GM12872 (cell line): ENCODE measurements at regions not wholly inside any gene's neighbourhood (a gene's known extent, or its start where the extent isn't known, plus 50 kb on each side); places are given as distances from the start of the nearest gene placed in this dataset.
A peak's percentile ranks its signal among the peaks of the same experiment; 100 is the strongest.

Source experiments
- TF ChIP-seq, protein P1 (sequence below): IDR thresholded peaks from 3 replicates; pipeline ENCODE4 v1.5.1; 2011; ENCODE audit warnings: low read depth, mild to moderate bottlenecking, low read length, moderate library complexity; ENCODE audit not compliant: insufficient read depth

DNA sequence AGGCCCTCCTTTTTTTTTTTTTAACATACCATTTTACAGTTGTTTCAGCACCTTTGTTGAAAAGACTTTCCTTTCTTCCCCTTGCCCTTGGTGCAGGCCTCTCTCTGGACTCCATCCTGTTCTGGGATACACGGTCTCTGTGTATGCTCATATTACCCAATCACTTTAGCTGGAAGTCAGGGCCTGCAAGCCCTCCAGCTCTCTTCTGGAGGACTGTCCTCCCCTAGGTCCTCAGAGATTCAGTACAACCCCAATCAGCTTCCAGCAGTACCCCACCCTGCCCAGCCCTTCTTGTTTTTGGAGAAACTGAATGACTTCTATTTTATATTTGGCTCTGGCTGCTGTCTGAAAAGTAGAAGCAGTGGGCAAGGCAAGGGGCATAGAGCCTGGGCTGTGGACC lies 270.8 kb downstream of the KLF13 start:
- TF ChIP-seq, protein P1, sequence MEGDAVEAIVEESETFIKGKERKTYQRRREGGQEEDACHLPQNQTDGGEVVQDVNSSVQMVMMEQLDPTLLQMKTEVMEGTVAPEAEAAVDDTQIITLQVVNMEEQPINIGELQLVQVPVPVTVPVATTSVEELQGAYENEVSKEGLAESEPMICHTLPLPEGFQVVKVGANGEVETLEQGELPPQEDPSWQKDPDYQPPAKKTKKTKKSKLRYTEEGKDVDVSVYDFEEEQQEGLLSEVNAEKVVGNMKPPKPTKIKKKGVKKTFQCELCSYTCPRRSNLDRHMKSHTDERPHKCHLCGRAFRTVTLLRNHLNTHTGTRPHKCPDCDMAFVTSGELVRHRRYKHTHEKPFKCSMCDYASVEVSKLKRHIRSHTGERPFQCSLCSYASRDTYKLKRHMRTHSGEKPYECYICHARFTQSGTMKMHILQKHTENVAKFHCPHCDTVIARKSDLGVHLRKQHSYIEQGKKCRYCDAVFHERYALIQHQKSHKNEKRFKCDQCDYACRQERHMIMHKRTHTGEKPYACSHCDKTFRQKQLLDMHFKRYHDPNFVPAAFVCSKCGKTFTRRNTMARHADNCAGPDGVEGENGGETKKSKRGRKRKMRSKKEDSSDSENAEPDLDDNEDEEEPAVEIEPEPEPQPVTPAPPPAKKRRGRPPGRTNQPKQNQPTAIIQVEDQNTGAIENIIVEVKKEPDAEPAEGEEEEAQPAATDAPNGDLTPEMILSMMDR = no peak

DNA sequence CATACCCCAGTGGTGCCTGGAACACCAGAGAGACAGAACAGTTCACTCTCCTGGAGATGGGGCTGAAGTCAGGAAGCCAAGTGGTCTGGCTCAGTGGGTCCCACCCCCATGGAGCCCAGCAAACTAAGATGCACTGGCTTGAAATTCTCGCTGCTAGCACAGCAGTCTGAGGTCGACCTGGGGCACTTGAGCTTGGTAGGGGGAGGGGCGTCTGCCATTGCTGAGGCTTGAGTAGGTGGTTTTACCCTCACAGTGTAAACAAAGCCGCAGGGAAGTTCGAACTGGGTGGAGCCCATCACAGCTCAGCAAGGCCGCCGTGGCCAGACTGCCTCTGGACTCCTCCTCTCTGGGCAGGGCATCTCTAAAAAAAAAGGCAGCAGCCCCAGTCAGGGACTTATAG lies 272.0 kb downstream of the KLF13 start:
- TF ChIP-seq, protein P1 = no peak

DNA sequence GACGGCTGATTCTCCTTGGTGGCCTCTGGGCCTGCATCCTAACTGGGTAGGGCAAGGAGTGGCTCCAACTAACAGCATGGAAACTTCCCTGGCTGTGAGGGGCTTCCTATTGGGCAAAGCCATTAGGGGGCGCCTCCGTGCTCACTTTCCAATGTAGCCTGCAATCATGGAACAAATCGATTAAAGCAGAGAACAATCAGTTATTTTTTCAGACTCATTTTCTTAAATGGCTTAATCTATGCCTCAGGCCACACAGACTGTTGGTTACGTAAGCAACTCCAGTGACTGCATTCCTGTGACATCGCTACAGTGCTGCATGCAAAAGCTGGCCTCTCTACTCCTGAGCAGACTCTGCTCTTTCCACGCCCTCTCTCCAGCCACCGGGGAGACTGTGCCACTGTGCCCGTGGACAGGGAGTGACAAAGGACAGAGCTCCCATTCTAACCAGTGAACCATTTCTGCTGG lies 278.9 kb downstream of the KLF13 start:
- TF ChIP-seq, protein P1 = peak; percentile 39; the same call in 1 of the 3 replicates

DNA sequence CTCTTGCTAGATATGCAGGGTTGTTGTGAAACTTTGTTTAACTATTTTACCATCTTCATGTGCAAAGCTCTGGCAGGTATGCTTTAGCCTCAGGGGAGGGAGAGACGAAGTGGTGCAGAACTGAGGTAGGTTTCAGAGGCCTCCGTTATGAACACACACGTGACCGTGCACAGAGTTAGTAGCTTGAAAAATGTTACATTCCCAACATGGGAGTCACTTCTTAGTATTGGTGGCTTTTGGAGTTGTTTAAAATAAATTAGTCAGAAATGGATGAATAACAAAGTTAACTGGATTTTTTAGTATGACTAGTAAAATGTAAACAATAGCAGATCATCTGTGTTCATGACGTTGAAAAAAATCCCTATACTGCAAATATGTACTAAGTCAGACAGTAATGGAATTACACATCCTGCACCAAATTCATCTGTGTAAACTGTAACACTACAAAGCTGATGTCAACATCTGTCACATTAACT lies 279.6 kb downstream of the KLF13 start:
- TF ChIP-seq, protein P1 = no peak

DNA sequence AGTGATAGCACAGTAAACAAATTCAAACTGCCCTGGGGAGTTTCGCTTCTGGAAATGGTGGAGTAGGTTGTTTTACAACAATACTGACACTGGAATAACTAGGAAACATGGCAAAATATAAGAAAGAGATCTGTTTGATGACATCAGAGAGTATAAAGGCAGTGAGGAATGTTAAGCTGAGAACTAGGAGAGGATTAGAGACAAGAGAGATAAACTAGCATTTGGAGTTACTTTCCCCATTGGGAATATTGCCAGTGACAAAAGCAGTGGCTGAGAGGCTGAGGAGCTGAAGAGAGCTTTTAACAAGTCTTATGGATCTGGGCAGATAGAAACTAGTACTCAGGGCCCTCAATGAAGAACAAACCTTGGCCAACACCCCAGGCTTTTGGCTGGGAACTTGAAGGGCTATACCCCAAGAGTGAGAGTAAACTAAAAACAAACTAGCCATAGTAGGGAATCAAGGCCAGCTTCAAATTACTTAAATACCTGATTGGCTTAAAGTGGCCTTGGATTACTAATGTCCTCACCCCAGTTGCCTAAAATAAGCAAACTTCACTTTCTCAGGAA lies 280.4 kb downstream of the KLF13 start:
- TF ChIP-seq, protein P1 = no peak

DNA sequence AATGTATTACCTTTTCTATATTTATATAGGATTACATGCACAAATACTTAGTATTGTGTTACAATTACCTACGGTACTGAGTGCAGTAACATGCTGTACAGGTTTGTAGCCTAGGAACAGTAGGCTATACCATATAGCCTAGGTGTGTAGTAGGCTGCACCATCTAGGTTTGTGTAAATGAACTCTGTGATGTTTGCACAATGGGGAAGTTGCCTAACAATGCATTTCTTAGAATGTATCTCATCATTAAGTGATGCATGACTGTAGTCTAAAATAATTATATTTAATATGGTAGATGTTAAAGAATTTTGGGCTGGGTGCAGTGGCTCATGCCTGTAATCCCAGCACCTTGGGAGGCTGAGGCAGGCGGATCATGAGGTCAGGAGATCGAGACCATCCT lies 281.0 kb downstream of the KLF13 start:
- TF ChIP-seq, protein P1 = no peak

DNA sequence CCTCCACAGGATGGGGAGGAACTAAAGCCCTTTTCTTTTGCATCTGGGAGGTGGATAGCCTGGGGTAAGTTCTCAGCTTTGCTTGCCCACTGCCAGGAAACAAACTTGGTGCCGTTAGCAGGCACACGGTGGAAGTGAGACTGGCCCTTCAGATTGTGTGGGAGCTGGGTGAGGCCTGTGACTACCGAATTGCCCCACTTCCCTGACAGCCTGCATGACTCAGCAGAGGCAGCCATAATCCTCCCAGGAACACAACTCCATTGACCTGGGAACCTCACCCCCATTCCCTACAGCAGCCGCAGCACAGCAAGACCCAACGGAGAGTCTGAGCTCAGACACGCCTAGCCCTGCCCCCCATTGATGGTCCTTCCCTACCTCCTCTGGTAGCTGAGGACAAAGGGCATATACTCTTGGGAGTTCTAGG lies 282.6 kb downstream of the KLF13 start:
- TF ChIP-seq, protein P1 = no peak

DNA sequence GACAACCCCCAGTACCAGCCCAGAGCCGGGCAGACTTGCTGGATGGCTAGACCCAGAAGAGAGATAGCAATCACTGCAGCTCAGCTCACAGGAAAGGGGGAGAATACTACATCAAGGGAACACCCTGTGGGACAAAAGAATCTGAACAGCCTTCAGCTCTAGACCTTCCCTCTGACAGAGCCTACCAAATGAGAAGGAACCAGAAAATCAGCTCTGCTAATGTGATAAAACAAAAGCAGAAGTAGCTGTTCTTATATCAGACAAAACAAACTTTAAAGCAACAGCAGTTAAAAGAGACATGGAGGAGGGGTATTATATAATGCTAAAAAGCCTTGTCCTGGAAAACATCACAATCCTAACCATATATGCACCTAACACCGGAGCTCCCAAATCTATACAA lies 283.3 kb downstream of the KLF13 start:
- TF ChIP-seq, protein P1 = no peak
